HCT116 (cell line): ENCODE measurements at regions not wholly inside any gene's neighbourhood (a gene's known extent, or its start where the extent isn't known, plus 50 kb on each side); places are given as distances from the start of the nearest gene placed in this dataset.

ENCODE experiments used
- POLR2A ChIP-seq: IDR thresholded peaks from 2 replicates; pipeline ENCODE4 v1.7.0; 2011; ENCODE audit warnings: borderline replicate concordance; ENCODE audit not compliant: insufficient read depth, insufficient read length; ENCODE audit errors: extremely low read depth
- TF ChIP-seq, protein P1 (sequence below), 3 experiments: fragments of 200-600 bp in 1 of 3; sonication (generic) in 1 of 3; IDR thresholded peaks in 2 of 3; conservative IDR thresholded peaks in 1 of 3; 2 replicates each; pipeline ENCODE4 v1.5.1; 2012 to 2017; ENCODE audit warnings: low read depth in 2 of 3, low read length in 2 of 3, antibody characterized with exemption in 1 of 3, borderline replicate concordance in 1 of 3, control low read depth in 1 of 3, mild to moderate bottlenecking in 1 of 3, mixed read lengths in 1 of 3, mixed run types in 1 of 3, moderate library complexity in 1 of 3; ENCODE audit not compliant: insufficient read depth in 1 of 3
- TF ChIP-seq, protein P2 (sequence below): IDR thresholded peaks from 2 replicates; pipeline ENCODE4 v1.6.1; 2012

DNA sequence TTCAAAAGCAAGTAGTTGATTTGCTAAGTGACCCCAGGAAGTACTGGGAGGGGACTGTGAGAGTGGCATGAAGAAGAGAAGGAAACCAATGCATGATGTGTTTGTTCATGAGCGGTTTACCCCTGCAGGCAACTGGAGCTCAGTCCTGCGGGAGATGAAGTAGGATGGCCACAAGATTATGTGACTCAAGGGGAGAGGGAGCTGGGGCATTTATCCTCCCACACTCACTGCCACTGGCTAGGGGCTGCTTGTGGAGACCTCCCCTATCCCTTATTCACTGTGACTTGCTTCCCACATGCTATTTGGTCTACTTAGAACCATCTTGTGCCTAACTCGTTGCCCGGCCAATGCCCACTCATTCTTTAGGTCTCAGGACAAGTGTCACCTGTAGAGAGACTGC, 60.6 kb upstream of the TRIO start:
- TF ChIP-seq, protein P1, sequence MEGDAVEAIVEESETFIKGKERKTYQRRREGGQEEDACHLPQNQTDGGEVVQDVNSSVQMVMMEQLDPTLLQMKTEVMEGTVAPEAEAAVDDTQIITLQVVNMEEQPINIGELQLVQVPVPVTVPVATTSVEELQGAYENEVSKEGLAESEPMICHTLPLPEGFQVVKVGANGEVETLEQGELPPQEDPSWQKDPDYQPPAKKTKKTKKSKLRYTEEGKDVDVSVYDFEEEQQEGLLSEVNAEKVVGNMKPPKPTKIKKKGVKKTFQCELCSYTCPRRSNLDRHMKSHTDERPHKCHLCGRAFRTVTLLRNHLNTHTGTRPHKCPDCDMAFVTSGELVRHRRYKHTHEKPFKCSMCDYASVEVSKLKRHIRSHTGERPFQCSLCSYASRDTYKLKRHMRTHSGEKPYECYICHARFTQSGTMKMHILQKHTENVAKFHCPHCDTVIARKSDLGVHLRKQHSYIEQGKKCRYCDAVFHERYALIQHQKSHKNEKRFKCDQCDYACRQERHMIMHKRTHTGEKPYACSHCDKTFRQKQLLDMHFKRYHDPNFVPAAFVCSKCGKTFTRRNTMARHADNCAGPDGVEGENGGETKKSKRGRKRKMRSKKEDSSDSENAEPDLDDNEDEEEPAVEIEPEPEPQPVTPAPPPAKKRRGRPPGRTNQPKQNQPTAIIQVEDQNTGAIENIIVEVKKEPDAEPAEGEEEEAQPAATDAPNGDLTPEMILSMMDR (IDR thresholded peaks at IDR 0.05 in 2 of 3, conservative IDR thresholded peaks at IDR 0.05 in 1 of 3; ENCODE audit: borderline replicate concordance in 1 of 3, insufficient read depth in 1 of 3, low read depth in 2 of 3, low read length in 2 of 3), result no peak
- no peak for TF ChIP-seq POLR2A
- TF ChIP-seq, protein P2, sequence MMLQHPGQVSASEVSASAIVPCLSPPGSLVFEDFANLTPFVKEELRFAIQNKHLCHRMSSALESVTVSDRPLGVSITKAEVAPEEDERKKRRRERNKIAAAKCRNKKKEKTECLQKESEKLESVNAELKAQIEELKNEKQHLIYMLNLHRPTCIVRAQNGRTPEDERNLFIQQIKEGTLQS, result no peak
